SK-N-SH (cell line): ENCODE measurements at regions not wholly inside any gene's neighbourhood (a gene's known extent, or its start where the extent isn't known, plus 50 kb on each side); places are given as distances from the start of the nearest gene placed in this dataset.

Experiments
- CTCF ChIA-PET: fragments of 300-600, 350-600 bp; formaldehyde crosslinking; extraction: SDS; loops from one replicate; lab custom pipeline; 2021; lab: Yijun Ruan, JAX
- POLR2A ChIA-PET: fragments of 350-600 bp; sonication (Branson Sonifier 250); formaldehyde crosslinking; extraction: SDS; loops from one replicate; lab custom pipeline; 2020; ENCODE audit warnings: antibody characterized with exemption, inconsistent platforms; lab: Yijun Ruan, JAX
- DNase-seq: peaks from one replicate; pipeline ENCODE4 v3.0.0; 2012
- H2AFZ ChIP-seq: fragments of 200-600 bp; sonication (generic); 2 replicates; pipeline ENCODE4 v1.8.1; 2016; ENCODE audit warnings: antibody characterized with exemption, mild to moderate bottlenecking, low read depth
- H3F3A ChIP-seq: fragments of 200-600 bp; sonication (generic); replicated peaks from 2 replicates; pipeline ENCODE3; 2016; ENCODE audit warnings: antibody characterized with exemption, mild to moderate bottlenecking; ENCODE audit not compliant: insufficient read depth
- H3K27ac ChIP-seq, 2 experiments: fragments of 200-500 bp in 1 of 2; fragments of 200-600 bp in 1 of 2; sonication (Bioruptor generic) in 1 of 2; sonication (generic), shearing (Covaris generic) in 1 of 2; 2 replicates each; pipeline versions ENCODE4 v1.5.1 to v1.6.1; 2014 to 2016; ENCODE audit warnings: low read depth in 2 of 2, inconsistent platforms in 1 of 2, low read length in 1 of 2, mild to moderate bottlenecking in 1 of 2, mixed read lengths in 1 of 2
- H3K27me3 ChIP-seq: fragments of 200-600 bp; sonication (generic), shearing (Covaris generic); 2 replicates; pipeline ENCODE4 v1.6.1; 2016; ENCODE audit warnings: mixed run types; ENCODE audit not compliant: insufficient read depth
- H3K36me3 ChIP-seq, 2 experiments: fragments of 200-500 bp in 1 of 2; fragments of 200-600 bp in 1 of 2; sonication (Bioruptor generic) in 1 of 2; sonication (generic) in 1 of 2; replicated peaks in 1 of 2; 2 replicates each; pipeline versions ENCODE3 to v1.5.1; 2014 to 2016; ENCODE audit warnings: low read length in 1 of 2, mild to moderate bottlenecking in 1 of 2; ENCODE audit not compliant: insufficient read depth in 2 of 2, control insufficient read depth in 1 of 2
- H3K4me1 ChIP-seq, 2 experiments: fragments of 200-500 bp in 1 of 2; fragments of 200-600 bp in 1 of 2; sonication (Bioruptor generic) in 1 of 2; sonication (generic), shearing (Covaris generic) in 1 of 2; 2 replicates each; pipeline versions ENCODE4 v1.5.1 to v1.6.1; 2014 to 2016; ENCODE audit warnings: low read depth in 1 of 2, low read length in 1 of 2, mixed run types in 1 of 2; ENCODE audit not compliant: insufficient read depth in 2 of 2, control insufficient read depth in 1 of 2
- H3K4me2 ChIP-seq: fragments of 200-600 bp; sonication (generic), shearing (Covaris generic); 2 replicates; pipeline ENCODE4 v1.6.1; 2017; ENCODE audit warnings: mixed run types
- H3K4me3 ChIP-seq, 2 experiments: fragments of 200-500 bp in 1 of 2; fragments of 200-600 bp in 1 of 2; sonication (Bioruptor generic) in 1 of 2; sonication (generic), shearing (Covaris generic) in 1 of 2; 2 replicates each; pipeline versions ENCODE4 v1.5.1 to v1.8.1; 2014 to 2016; ENCODE audit warnings: low read depth in 2 of 2, inconsistent platforms in 1 of 2, low read length in 1 of 2, mild to moderate bottlenecking in 1 of 2, mixed read lengths in 1 of 2, moderate library complexity in 1 of 2
- H3K79me2 ChIP-seq: fragments of 200-600 bp; sonication (generic); 2 replicates; pipeline ENCODE4 v1.8.1; 2017; ENCODE audit warnings: mild to moderate bottlenecking; ENCODE audit not compliant: insufficient read depth
- H3K9ac ChIP-seq: fragments of 200-600 bp; sonication (generic); 2 replicates; pipeline ENCODE4 v1.6.1; 2017; ENCODE audit warnings: mixed run types
- H3K9me2 ChIP-seq: fragments of 200-600 bp; sonication (generic); 2 replicates; pipeline ENCODE4 v1.6.1; 2017; ENCODE audit warnings: mixed run types
- H3K9me3 ChIP-seq: fragments of 200-600 bp; sonication (generic); 2 replicates; pipeline ENCODE4 v1.6.1; 2017; ENCODE audit warnings: mixed run types, mild to moderate bottlenecking, moderate library complexity
- H4K20me1 ChIP-seq: fragments of 200-600 bp; sonication (generic); 2 replicates; pipeline ENCODE4 v1.6.1; 2017; ENCODE audit warnings: mild to moderate bottlenecking, mixed run types; ENCODE audit not compliant: insufficient read depth
- CHD2 ChIP-seq: fragments of 150-350 bp; IDR thresholded peaks from 2 replicates; pipeline ENCODE4 v1.6.1; 2018; ENCODE audit warnings: low read length; ENCODE audit not compliant: partially characterized antibody
- CTCF ChIP-seq: fragments of 200-600 bp; sonication (generic); IDR thresholded peaks from 2 replicates; pipeline ENCODE4 v1.6.1; 2017; ENCODE audit warnings: antibody characterized with exemption, mild to moderate bottlenecking, moderate library complexity
- EP300 ChIP-seq, 2 experiments: IDR thresholded peaks; 2 replicates each; pipeline versions ENCODE4 v1.4.0 to v1.6.1; 2012; ENCODE audit warnings: borderline replicate concordance in 1 of 2, low read depth in 1 of 2, low read length in 1 of 2
- EZH2phosphoT487 ChIP-seq: fragments of 200-600 bp; sonication (generic); IDR thresholded peaks from 2 replicates; pipeline ENCODE4 v1.6.1; 2017; ENCODE audit warnings: low read depth, mixed run types, mild to moderate bottlenecking, antibody characterized with exemption, moderate library complexity, borderline replicate concordance
- FOXJ3 ChIP-seq: sonication (generic); formaldehyde crosslinking; IDR thresholded peaks from 2 replicates; pipeline ENCODE4 v1.5.1; 2020; ENCODE audit warnings: mild to moderate bottlenecking, missing genetic modification reagents
- FOXM1 ChIP-seq: IDR thresholded peaks from 2 replicates; pipeline ENCODE4 v1.4.0; 2012; ENCODE audit warnings: low read depth, mild to moderate bottlenecking
- GABPA ChIP-seq: IDR thresholded peaks from 2 replicates; pipeline ENCODE4 v1.4.0; 2012; ENCODE audit warnings: low read depth, mild to moderate bottlenecking
- GATA2 ChIP-seq: sonication (generic); formaldehyde crosslinking; IDR thresholded peaks from 2 replicates; pipeline ENCODE4 v1.5.0; 2020; ENCODE audit warnings: mild to moderate bottlenecking, missing genetic modification reagents
- JUND ChIP-seq: IDR thresholded peaks from 2 replicates; pipeline ENCODE4 v1.4.0; 2012
- MEF2A ChIP-seq: IDR thresholded peaks from 2 replicates; pipeline ENCODE4 v1.4.0; 2012; ENCODE audit warnings: low read depth, borderline replicate concordance
- RAD21 ChIP-seq: IDR thresholded peaks from 2 replicates; pipeline ENCODE4 v1.6.1; 2012; ENCODE audit warnings: mild to moderate bottlenecking, low read length
- RCOR1 ChIP-seq: fragments of 150-350 bp; IDR thresholded peaks from 2 replicates; pipeline ENCODE4 v1.6.1; 2017; ENCODE audit warnings: antibody characterized with exemption, low read length
- REST ChIP-seq: IDR thresholded peaks from 2 replicates; pipeline ENCODE4 v1.6.1; 2012; ENCODE audit warnings: mild to moderate bottlenecking, low read depth, low read length, moderate library complexity
- RXRA ChIP-seq: IDR thresholded peaks from 2 replicates; pipeline ENCODE4 v1.4.0; 2012; ENCODE audit warnings: low read depth, mild to moderate bottlenecking, borderline replicate concordance
- TAF1 ChIP-seq: IDR thresholded peaks from 2 replicates; pipeline ENCODE4 v1.6.1; 2012; ENCODE audit warnings: low read depth, mild to moderate bottlenecking, low read length, moderate library complexity, borderline replicate concordance
- TCF12 ChIP-seq: IDR thresholded peaks from 2 replicates; pipeline ENCODE4 v1.4.0; 2012
- USF2 ChIP-seq: fragments of 150-350 bp; IDR thresholded peaks from 2 replicates; pipeline ENCODE4 v1.6.1; 2017; ENCODE audit warnings: antibody characterized with exemption, low read length, low read depth, borderline replicate concordance
- WGBS: methylation state at CpG from one replicate; pipeline ENCODE4 v1.1.6; 2017; ENCODE audit warnings: low lambda C conversion rate; 5-methylcytosine and 5-hydroxymethylcytosine counted together
- TF ChIP-seq, protein P1 (sequence below): IDR thresholded peaks from 2 replicates; pipeline ENCODE4; 2012
- TF ChIP-seq, protein P2 (sequence below): fragments of 150-350 bp; IDR thresholded peaks from 2 replicates; pipeline ENCODE4 v1.6.1; 2016; ENCODE audit warnings: mild to moderate bottlenecking, low read depth, low read length
- TF ChIP-seq, protein P3 (sequence below): IDR thresholded peaks from 2 replicates; pipeline ENCODE4 v1.4.0; 2012; ENCODE audit warnings: low read depth, borderline replicate concordance

- no peak for TF ChIP-seq GATA2 (CRISPR knock-in tag)
- TF ChIP-seq TAF1 = no peak
- TF ChIP-seq RXRA = no peak
- TF ChIP-seq, protein P1, sequence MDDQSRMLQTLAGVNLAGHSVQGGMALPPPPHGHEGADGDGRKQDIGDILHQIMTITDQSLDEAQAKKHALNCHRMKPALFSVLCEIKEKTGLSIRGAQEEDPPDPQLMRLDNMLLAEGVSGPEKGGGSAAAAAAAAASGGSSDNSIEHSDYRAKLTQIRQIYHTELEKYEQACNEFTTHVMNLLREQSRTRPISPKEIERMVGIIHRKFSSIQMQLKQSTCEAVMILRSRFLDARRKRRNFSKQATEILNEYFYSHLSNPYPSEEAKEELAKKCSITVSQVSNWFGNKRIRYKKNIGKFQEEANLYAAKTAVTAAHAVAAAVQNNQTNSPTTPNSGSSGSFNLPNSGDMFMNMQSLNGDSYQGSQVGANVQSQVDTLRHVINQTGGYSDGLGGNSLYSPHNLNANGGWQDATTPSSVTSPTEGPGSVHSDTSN = no peak
- no peak for TF ChIP-seq GABPA
- TF ChIP-seq CHD2 = no peak
- TF ChIP-seq, protein P2, sequence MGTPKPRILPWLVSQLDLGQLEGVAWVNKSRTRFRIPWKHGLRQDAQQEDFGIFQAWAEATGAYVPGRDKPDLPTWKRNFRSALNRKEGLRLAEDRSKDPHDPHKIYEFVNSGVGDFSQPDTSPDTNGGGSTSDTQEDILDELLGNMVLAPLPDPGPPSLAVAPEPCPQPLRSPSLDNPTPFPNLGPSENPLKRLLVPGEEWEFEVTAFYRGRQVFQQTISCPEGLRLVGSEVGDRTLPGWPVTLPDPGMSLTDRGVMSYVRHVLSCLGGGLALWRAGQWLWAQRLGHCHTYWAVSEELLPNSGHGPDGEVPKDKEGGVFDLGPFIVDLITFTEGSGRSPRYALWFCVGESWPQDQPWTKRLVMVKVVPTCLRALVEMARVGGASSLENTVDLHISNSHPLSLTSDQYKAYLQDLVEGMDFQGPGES = no peak
- TF ChIP-seq CTCF = no peak
- TF ChIP-seq EP300 (IDR thresholded peaks at IDR 0.05; ENCODE audit: borderline replicate concordance in 1 of 2, low read depth in 1 of 2, low read length in 1 of 2) = no peak
- no peak for TF ChIP-seq USF2
- no peak for TF ChIP-seq TCF12
- Histone ChIP-seq H3K9me2 (no peaks in the 10 kb centered on the region), H4K20me1 (no peaks in the 10 kb centered on the region), H3K9ac (no peak overlapping the region), H3K36me3 (peaks cover 0 to 13% of the 10 kb centered on the region in 2 experiments), H3K4me3 (no peak overlapping the region), H3K27me3 (no peaks in the 10 kb centered on the region), H3K9me3 (no peaks in the 10 kb centered on the region), H3K27ac (no peak overlapping the region), H3K4me2 (no peak overlapping the region), H3F3A (peaks cover 8% of the 10 kb centered on the region), H3K79me2 (no peaks in the 10 kb centered on the region), H2AFZ (no peak overlapping the region), H3K4me1 (no peaks in the 10 kb centered on the region; a peak in 1 of 4 replicates)
- ChIA-PET POLR2A (no interaction called here), CTCF (no interaction called here)
- no peak for DNase-seq
- 4% methylated on average over 1 of the region's 1 CpG for WGBS
Observed at GRCh38 chr6:141685416-141685815, 447.3 kb upstream of the GJE1 start.

GRCh38 chr6:141682391-141682790, 450.3 kb upstream of the GJE1 start:
- peaks cover 5% of the 10 kb centered on the region for H3F3A ChIP-seq
- H3K9ac ChIP-seq = no peak overlapping the region
- H3K9me2 ChIP-seq = no peaks in the 10 kb centered on the region
- no peaks in the 10 kb centered on the region for H3K27me3 ChIP-seq
- no peaks in the 10 kb centered on the region for H4K20me1 ChIP-seq
- no peak overlapping the region for H2AFZ ChIP-seq
- ChIA-PET POLR2A (no interaction called here), CTCF (no interaction called here)
- no peak overlapping the region for H3K4me2 ChIP-seq
- peaks cover 0 to 9% of the 10 kb centered on the region in 2 experiments for H3K36me3 ChIP-seq
- H3K27ac ChIP-seq = no peak overlapping the region
- no peaks in the 10 kb centered on the region; a peak in 1 of 4 replicates for H3K4me1 ChIP-seq
- no peak for DNase-seq
- H3K9me3 ChIP-seq = no peaks in the 10 kb centered on the region; the same call in 1 of the 2 replicates
- no peak overlapping the region for H3K4me3 ChIP-seq
- H3K79me2 ChIP-seq = no peaks in the 10 kb centered on the region
- TF ChIP-seq FOXJ3 (CRISPR knock-in tag) (no peak), REST (no peak), MEF2A (no peak), FOXM1 (no peak), RAD21 (no peak), EZH2phosphoT487 (no peak), RCOR1 (no peak), JUND (no peak)
- TF ChIP-seq, protein P3, sequence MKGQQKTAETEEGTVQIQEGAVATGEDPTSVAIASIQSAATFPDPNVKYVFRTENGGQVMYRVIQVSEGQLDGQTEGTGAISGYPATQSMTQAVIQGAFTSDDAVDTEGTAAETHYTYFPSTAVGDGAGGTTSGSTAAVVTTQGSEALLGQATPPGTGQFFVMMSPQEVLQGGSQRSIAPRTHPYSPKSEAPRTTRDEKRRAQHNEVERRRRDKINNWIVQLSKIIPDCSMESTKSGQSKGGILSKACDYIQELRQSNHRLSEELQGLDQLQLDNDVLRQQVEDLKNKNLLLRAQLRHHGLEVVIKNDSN = no peak
